ENCODE measurements at regions not wholly inside any gene's neighbourhood (a gene's known extent, or its start where the extent isn't known, plus 50 kb on each side); places are given as distances from the start of the nearest gene placed in this dataset.

DNA sequence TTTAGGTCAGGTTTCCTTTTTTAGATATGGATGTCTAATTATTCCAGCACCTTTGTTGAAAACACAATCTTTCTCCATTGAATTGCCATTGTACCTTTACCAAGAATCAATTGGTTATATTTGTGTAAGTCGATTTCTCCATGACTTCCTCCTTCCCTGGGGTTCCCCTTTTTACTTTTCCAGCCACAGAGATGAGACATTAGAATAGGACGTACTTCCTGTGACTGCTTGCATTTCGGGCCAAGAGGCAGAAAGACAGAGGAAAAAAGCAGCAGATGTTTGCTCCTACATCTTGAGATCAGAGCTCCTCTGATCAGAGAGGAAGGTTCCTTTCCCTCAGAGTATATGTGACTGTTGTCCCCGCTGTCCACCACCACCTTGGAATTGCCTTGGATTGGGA is 453.7 kb upstream of the RGS6 start:
- TF ChIP-seq, protein P1, sequence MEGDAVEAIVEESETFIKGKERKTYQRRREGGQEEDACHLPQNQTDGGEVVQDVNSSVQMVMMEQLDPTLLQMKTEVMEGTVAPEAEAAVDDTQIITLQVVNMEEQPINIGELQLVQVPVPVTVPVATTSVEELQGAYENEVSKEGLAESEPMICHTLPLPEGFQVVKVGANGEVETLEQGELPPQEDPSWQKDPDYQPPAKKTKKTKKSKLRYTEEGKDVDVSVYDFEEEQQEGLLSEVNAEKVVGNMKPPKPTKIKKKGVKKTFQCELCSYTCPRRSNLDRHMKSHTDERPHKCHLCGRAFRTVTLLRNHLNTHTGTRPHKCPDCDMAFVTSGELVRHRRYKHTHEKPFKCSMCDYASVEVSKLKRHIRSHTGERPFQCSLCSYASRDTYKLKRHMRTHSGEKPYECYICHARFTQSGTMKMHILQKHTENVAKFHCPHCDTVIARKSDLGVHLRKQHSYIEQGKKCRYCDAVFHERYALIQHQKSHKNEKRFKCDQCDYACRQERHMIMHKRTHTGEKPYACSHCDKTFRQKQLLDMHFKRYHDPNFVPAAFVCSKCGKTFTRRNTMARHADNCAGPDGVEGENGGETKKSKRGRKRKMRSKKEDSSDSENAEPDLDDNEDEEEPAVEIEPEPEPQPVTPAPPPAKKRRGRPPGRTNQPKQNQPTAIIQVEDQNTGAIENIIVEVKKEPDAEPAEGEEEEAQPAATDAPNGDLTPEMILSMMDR (IDR thresholded peaks at IDR 0.05; ENCODE audit: poor library complexity, severe bottlenecking): no peak
- no peak for TF ChIP-seq SMC3 (conservative IDR thresholded peaks at IDR 0.05; ENCODE audit: poor library complexity)
- TF ChIP-seq, protein P2, sequence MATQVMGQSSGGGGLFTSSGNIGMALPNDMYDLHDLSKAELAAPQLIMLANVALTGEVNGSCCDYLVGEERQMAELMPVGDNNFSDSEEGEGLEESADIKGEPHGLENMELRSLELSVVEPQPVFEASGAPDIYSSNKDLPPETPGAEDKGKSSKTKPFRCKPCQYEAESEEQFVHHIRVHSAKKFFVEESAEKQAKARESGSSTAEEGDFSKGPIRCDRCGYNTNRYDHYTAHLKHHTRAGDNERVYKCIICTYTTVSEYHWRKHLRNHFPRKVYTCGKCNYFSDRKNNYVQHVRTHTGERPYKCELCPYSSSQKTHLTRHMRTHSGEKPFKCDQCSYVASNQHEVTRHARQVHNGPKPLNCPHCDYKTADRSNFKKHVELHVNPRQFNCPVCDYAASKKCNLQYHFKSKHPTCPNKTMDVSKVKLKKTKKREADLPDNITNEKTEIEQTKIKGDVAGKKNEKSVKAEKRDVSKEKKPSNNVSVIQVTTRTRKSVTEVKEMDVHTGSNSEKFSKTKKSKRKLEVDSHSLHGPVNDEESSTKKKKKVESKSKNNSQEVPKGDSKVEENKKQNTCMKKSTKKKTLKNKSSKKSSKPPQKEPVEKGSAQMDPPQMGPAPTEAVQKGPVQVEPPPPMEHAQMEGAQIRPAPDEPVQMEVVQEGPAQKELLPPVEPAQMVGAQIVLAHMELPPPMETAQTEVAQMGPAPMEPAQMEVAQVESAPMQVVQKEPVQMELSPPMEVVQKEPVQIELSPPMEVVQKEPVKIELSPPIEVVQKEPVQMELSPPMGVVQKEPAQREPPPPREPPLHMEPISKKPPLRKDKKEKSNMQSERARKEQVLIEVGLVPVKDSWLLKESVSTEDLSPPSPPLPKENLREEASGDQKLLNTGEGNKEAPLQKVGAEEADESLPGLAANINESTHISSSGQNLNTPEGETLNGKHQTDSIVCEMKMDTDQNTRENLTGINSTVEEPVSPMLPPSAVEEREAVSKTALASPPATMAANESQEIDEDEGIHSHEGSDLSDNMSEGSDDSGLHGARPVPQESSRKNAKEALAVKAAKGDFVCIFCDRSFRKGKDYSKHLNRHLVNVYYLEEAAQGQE (IDR thresholded peaks at IDR 0.05; ENCODE audit: borderline replicate concordance): no peak
- no peak for TF ChIP-seq EZH2 (IDR thresholded peaks at IDR 0.05; ENCODE audit: borderline replicate concordance, insufficient read depth, low read length, poor library complexity, severe bottlenecking)
- TF ChIP-seq MXI1 (conservative IDR thresholded peaks at IDR 0.05; ENCODE audit: poor library complexity, severe bottlenecking): no peak
- TF ChIP-seq POLR2AphosphoS5 (IDR thresholded peaks at IDR 0.05): no peak
- TF ChIP-seq EP300 (conservative IDR thresholded peaks at IDR 0.05; ENCODE audit: poor library complexity, severe bottlenecking): no peak
- no peak for TF ChIP-seq TAF1 (IDR thresholded peaks at IDR 0.05; ENCODE audit: low read depth)
